Heart right ventricle (tissue), 16 donors: ENCODE measurements at regions not wholly inside any gene's neighbourhood (a gene's known extent, or its start where the extent isn't known, plus 50 kb on each side); places are given as distances from the start of the nearest gene placed in this dataset.

Source experiments
- ATAC-seq, 8 donors: fragments of 200-7000 bp; cut with Tn5 transposase; one replicate each; pipeline ENCODE4 v1.9.1; 2020; ENCODE audit warnings: mild to moderate bottlenecking in 8 of 8, moderate library complexity in 8 of 8, moderate number of reproducible peaks in 1 of 8
- DNase-seq, 2 donors: peaks; one replicate each; pipeline ENCODE4 v3.0.0-alpha.2; 2020
- H3K27ac ChIP-seq, 10 donors: fragments of 200-600 bp; sonication (generic) in 2 of 10; one replicate each; pipeline versions ENCODE4 v1.5.0 to v1.8.0; 2020 to 2022; ENCODE audit warnings: mild to moderate bottlenecking in 3 of 10
- H3K27me3 ChIP-seq, 7 donors: fragments of 200-600 bp; one replicate each; pipeline ENCODE4 v1.8.0; 2021 to 2022; ENCODE audit warnings: mild to moderate bottlenecking in 2 of 7
- H3K36me3 ChIP-seq, 9 donors: fragments of 200-600 bp; sonication (generic) in 1 of 9; one replicate each; pipeline versions ENCODE4 v1.5.0 to v1.8.0; 2020 to 2022; ENCODE audit warnings: mild to moderate bottlenecking in 2 of 9
- H3K4me1 ChIP-seq, 9 donors: fragments of 200-600 bp; sonication (generic) in 1 of 9; one replicate each; pipeline versions ENCODE4 v1.5.0 to v1.8.0; 2020 to 2022; ENCODE audit warnings: mild to moderate bottlenecking in 4 of 9
- H3K4me3 ChIP-seq, 10 donors: fragments of 200-600 bp; sonication (generic) in 2 of 10; one replicate each; pipeline versions ENCODE4 v1.5.0 to v1.8.0; 2020 to 2022; ENCODE audit warnings: mild to moderate bottlenecking in 7 of 10, moderate library complexity in 2 of 10
- H3K9me3 ChIP-seq, 11 donors: fragments of 200-600 bp in 10 of 11; sonication (generic) in 2 of 11; one replicate each; pipeline versions ENCODE4 v1.5.0 to v1.8.0; 2013 to 2022; ENCODE audit warnings: mild to moderate bottlenecking in 2 of 11, control low read depth in 1 of 11, moderate library complexity in 1 of 11
- WGBS, 2 donors: extraction: QIAGEN DNeasy Blood & Tissue Kit; methylation state at CpG; one replicate each; pipeline ENCODE4 v1.1.7; 2013; ENCODE audit warnings: inconsistent platforms in 1 of 2; 5-methylcytosine and 5-hydroxymethylcytosine counted together
- intact Hi-C, 10 donors: fragments of 100-400 bp; cut with DNase I; formaldehyde crosslinking; loops; one replicate each; pipeline versions ENCODE4 v1.11.1 to v1.14.2; 2022
- TF ChIP-seq, protein P1 (sequence below), 9 donors: fragments of 200-600 bp; sonication (generic) in 2 of 9; IDR thresholded peaks; one replicate each; pipeline versions ENCODE4 v1.5.0 to v1.8.0; 2021 to 2022; ENCODE audit warnings: antibody characterized with exemption in 9 of 9, mild to moderate bottlenecking in 5 of 9, moderate library complexity in 1 of 9
- donor health status: Arrhythmogenic right ventricular cardiomyopathy.
- donor health status: ischemic (EF 13 %, LVEDD 7.1; RV severe dilation, severe dysfunction).
- donor health status: healthy with polysubstance abuse.
- donor health status: DM: no; HTN: yes; CAD: no.
- donor health status: DM: no; HTN: no; CAD: no.
- donor health status: ischemic (EF 25% LVEDD 6.9; RV normal size, moderate dysfunction).
- donor health status: ischemic (EF 25% LVEDD 5.7; RV mildly dilated, moderate dysfunction).
- donor health status: healthy.
- donor health status: DM: yes; HTN: yes; CAD: no.
- donor health status: Ischemic cardiomyopathy.
- donor health status: ischemic (EF 35%, LVEDD 5.7; RV mildly dilated, moderate dysfunction).
- donor health status: nonischemic (EF 11% LVEDD 7.7; RV severe dilation, severe dysfunction).
- donor health status: DM: yes; HTN: yes; CAD: no.
- donor health status: PGD.
- donor health status: ischemic (EF 29% LVEDD 5.4; RV normal size, mild dysfunction).
- donor health status: nonischemic (EF 23%, LVEDD 6.1; RV moderate dilation, normal function).

DNA sequence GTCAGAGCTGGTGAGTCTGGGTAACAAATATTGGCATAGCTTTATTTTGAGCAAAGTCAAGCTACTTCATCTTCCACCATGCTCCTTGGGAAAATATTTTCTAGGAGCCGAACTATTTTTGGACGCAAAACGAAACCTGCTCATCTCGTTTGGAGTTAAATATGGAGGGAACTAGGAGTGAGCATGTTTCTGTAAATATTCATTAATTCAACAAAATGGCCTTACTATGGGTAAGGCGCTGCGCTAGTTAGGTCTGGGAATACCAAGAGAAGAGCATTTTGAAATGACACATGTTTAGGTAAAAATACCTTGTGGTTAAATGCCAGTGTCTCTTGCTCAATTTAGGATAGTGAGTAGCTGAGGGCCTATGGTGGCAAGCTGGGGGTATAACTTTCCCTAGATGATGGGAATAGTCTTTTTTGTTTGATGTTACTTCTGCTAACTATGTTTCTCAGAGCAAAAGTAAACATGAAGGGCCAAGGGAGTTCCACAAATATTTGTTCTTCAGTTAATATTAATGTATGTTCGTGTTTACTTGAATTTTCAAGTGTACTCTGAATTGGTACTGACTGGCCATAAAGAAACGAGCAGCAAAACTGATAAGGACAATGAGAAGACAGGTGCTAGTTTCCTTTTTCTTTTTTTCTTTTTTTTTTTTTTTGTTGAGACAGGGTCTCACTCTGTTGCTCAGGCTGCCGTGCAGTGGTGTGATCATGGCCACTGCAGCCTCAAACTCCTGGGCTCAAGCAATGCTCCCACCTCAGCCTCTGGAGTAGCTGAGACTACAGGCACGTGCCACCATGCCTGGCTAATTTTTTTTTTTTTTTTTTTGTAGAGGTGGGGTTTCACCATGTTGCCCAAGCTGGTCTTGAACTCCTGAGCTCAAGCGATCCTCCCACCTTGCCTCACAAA lies 77.7 kb downstream of the MAP1LC3B2 start:
- no peak for DNase-seq

DNA sequence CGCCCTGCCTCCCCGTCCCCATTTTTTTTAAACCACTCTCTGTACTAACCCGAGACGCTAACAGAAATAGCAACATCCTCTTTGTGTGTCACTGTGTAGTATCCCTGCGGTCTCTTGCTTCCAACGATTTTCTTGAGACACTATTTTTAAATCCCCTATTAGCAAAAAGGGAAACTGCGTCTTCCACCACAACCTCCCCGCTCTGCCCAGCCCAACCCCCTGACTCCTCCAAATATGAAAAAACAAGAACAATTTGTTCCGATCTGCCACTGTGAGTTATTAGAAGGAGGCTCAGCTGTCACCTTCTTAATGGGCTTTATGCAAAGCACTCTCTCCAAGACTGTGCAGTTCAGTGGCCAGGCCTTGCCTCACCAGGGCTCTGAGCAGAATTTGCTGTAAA lies 76.3 kb downstream of the MAP1LC3B2 start:
- H3K27ac ChIP-seq = no peak overlapping the region
- peaks cover 0 to 32% (median 0%) of the 10 kb centered on the region in 9 donors for H3K4me1 ChIP-seq
- H3K4me3 ChIP-seq = no peak overlapping the region
- H3K27me3 ChIP-seq = no peaks in the 10 kb centered on the region
- WGBS, 2 donors = 66 to 74% methylated on average over 9 of the region's 9 CpGs
- no peaks in the 10 kb centered on the region for H3K36me3 ChIP-seq
- peak in 6 of 8 donors; percentile 28 to 67 (median 46) for ATAC-seq
- TF ChIP-seq, protein P1, sequence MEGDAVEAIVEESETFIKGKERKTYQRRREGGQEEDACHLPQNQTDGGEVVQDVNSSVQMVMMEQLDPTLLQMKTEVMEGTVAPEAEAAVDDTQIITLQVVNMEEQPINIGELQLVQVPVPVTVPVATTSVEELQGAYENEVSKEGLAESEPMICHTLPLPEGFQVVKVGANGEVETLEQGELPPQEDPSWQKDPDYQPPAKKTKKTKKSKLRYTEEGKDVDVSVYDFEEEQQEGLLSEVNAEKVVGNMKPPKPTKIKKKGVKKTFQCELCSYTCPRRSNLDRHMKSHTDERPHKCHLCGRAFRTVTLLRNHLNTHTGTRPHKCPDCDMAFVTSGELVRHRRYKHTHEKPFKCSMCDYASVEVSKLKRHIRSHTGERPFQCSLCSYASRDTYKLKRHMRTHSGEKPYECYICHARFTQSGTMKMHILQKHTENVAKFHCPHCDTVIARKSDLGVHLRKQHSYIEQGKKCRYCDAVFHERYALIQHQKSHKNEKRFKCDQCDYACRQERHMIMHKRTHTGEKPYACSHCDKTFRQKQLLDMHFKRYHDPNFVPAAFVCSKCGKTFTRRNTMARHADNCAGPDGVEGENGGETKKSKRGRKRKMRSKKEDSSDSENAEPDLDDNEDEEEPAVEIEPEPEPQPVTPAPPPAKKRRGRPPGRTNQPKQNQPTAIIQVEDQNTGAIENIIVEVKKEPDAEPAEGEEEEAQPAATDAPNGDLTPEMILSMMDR (IDR thresholded peaks at IDR 0.05) = no peak
- no peak for DNase-seq
- intact Hi-C loops = no loop called here
- H3K9me3 ChIP-seq = no peaks in the 10 kb centered on the region

More for the DNA sequence above, 77.7 kb downstream of the MAP1LC3B2 start:
- H3K9me3 ChIP-seq = no peaks in the 10 kb centered on the region
- TF ChIP-seq, protein P1 (IDR thresholded peaks at IDR 0.05) = no peak
- no peak for ATAC-seq
- H3K4me3 ChIP-seq = no peak overlapping the region
- WGBS, 2 donors = 88 to 92% methylated on average over 11 of the region's 11 CpGs
- H3K27me3 ChIP-seq = no peaks in the 10 kb centered on the region
- peaks cover 0 to 32% (median 0%) of the 10 kb centered on the region in 9 donors for H3K4me1 ChIP-seq
- no peak overlapping the region for H3K27ac ChIP-seq
- no peaks in the 10 kb centered on the region for H3K36me3 ChIP-seq
- intact Hi-C loops = no loop called here

- Histone ChIP-seq H3K27ac (no peak overlapping the region), H3K4me1 (peaks cover 0 to 32% (median 0%) of the 10 kb centered on the region in 9 donors), H3K27me3 (no peaks in the 10 kb centered on the region), H3K4me3 (no peak overlapping the region), H3K9me3 (no peaks in the 10 kb centered on the region), H3K36me3 (no peaks in the 10 kb centered on the region)
- DNase-seq (no peak), ATAC-seq (no peak)
- WGBS, 2 donors = 85 to 93% methylated on average over 5 of the region's 5 CpGs
- TF ChIP-seq, protein P1 (IDR thresholded peaks at IDR 0.05) = no peak
- intact Hi-C loops = no loop called here
Measured at GRCh38 chr12:116633476-116633875, 74.3 kb downstream of the MAP1LC3B2 start.

DNA sequence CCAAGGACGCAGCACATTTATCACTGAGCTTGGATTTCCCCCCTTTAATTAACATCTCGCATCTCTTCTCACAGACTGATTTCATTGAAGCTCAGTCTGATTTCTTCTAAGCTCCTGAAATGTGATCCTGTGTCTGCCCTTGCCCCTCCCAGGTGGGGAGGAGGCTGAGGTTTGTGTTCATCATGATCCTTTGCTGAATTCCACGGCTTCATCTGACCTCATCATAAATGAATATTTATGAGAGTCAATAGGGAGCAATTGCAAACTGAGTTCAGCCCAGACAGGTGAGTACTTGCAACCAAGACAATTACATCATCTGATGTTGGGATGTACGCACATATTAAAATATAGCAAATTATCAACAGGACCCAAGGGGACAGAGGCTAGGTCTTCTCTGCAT lies 72.4 kb downstream of the MAP1LC3B2 start:
- ATAC-seq (no peak), DNase-seq (no peak)
- Histone ChIP-seq H3K9me3 (no peaks in the 10 kb centered on the region), H3K4me1 (peaks cover 0 to 15% (median 0%) of the 10 kb centered on the region in 9 donors), H3K27ac (no peak overlapping the region), H3K4me3 (no peak overlapping the region), H3K36me3 (no peaks in the 10 kb centered on the region), H3K27me3 (no peaks in the 10 kb centered on the region)
- 91 to 93% methylated on average over 4 of the region's 4 CpGs for WGBS, 2 donors
- intact Hi-C loops = no loop called here
- TF ChIP-seq, protein P1 (IDR thresholded peaks at IDR 0.05) = no peak
